Natural killer cell (primary cell): ENCODE measurements at regions not wholly inside any gene's neighbourhood (a gene's known extent, or its start where the extent isn't known, plus 50 kb on each side); places are given as distances from the start of the nearest gene placed in this dataset.

ENCODE experiments used
- ATAC-seq, 3 donors: fragments of 150-1000 bp in 2 of 3; fragments of 200-7000 bp in 1 of 3; cut with Tn5 transposase; 1 replicate in 1 of 3; 2 replicates in 2 of 3; pipeline ENCODE4 v1.10.0; 2021; ENCODE audit warnings: mild to moderate bottlenecking in 2 of 3, moderate library complexity in 2 of 3
- DNase-seq, 2 donors: peaks; one replicate each; pipeline versions ENCODE4 v3.0.0 to v3.0.0-alpha.2; 2013 to 2021; ENCODE audit warnings: mixed read lengths in 1 of 2
- H3K27ac ChIP-seq: one replicate; pipeline ENCODE4 v1.5.1; 2013; ENCODE audit warnings: mild to moderate bottlenecking, low read length
- H3K27me3 ChIP-seq: one replicate; pipeline ENCODE4 v1.6.1; 2013; ENCODE audit warnings: low read length; ENCODE audit not compliant: control insufficient read depth, insufficient read depth
- H3K36me3 ChIP-seq: one replicate; pipeline ENCODE4 v1.6.1; 2013; ENCODE audit warnings: low read length; ENCODE audit not compliant: control insufficient read depth, insufficient read depth
- H3K4me1 ChIP-seq: one replicate; pipeline ENCODE4 v1.6.1; 2013; ENCODE audit warnings: low read length; ENCODE audit not compliant: control insufficient read depth, insufficient read depth
- H3K4me3 ChIP-seq: one replicate; pipeline ENCODE4 v1.5.1; 2013; ENCODE audit warnings: low read length
- H3K9me3 ChIP-seq: one replicate; pipeline ENCODE4 v1.6.1; 2013; ENCODE audit warnings: low read length; ENCODE audit not compliant: control insufficient read depth, insufficient read depth
- H3K27ac Mint-ChIP-seq, 2 donors: one replicate each; pipeline ENCODE4 v1.8.0; 2022; ENCODE audit warnings: mild to moderate bottlenecking in 2 of 2, mixed read lengths in 2 of 2, moderate library complexity in 1 of 2
- H3K27me3 Mint-ChIP-seq, 2 donors: one replicate each; pipeline ENCODE4 v1.8.0; 2022; ENCODE audit warnings: low read depth in 2 of 2, mixed read lengths in 2 of 2
- H3K36me3 Mint-ChIP-seq: one replicate; pipeline ENCODE4 v1.8.0; 2022; ENCODE audit warnings: mixed read lengths
- H3K4me1 Mint-ChIP-seq, 2 donors: one replicate each; pipeline ENCODE4 v1.8.0; 2022; ENCODE audit warnings: mixed read lengths in 2 of 2
- H3K4me3 Mint-ChIP-seq: one replicate; pipeline ENCODE4 v1.8.0; 2022; ENCODE audit warnings: mild to moderate bottlenecking, moderate library complexity, mixed read lengths
- H3K9me3 Mint-ChIP-seq, 2 donors: one replicate each; pipeline ENCODE4 v1.8.0; 2022; ENCODE audit warnings: mixed read lengths in 2 of 2
- CTCF ChIP-seq: fragments of 200-600 bp; IDR thresholded peaks from one replicate; pipeline ENCODE4 v1.8.0; 2022; ENCODE audit warnings: antibody characterized with exemption
- WGBS: methylation state at CpG from one replicate; pipeline ENCODE4 v1.1.7; 2013; ENCODE audit warnings: missing lambda C conversion rate; ENCODE audit not compliant: insufficient coverage; 5-methylcytosine and 5-hydroxymethylcytosine counted together
- intact Hi-C: fragments of 100-400 bp; cut with micrococcal nuclease; formaldehyde crosslinking; loops from one replicate; pipeline ENCODE4 v1.14.2; 2022

GRCh38 chr11:97107604-97108003 lies 717.8 kb downstream of the JRKL start:
- Histone ChIP-seq H3K27ac (no peak overlapping the region), H3K27me3 (no peaks in the 10 kb centered on the region), H3K4me3 (no peak overlapping the region), H3K36me3 (no peaks in the 10 kb centered on the region), H3K9me3 (no peaks in the 10 kb centered on the region), H3K4me1 (no peaks in the 10 kb centered on the region)
- peaks cover 8% of the 10 kb centered on the region for H3K36me3 Mint-ChIP-seq
- ATAC-seq (no peak), DNase-seq (no peak)
- H3K9me3 Mint-ChIP-seq, result peaks cover 8 to 13% of the 10 kb centered on the region in 2 donors
- H3K27ac Mint-ChIP-seq, result no peak overlapping the region
- no peaks in the 10 kb centered on the region for H3K4me1 Mint-ChIP-seq
- no peaks in the 10 kb centered on the region for H3K27me3 Mint-ChIP-seq
- no peak for TF ChIP-seq CTCF
- intact Hi-C loops, result no loop called here
- no peak overlapping the region for H3K4me3 Mint-ChIP-seq

- Mint-ChIP-seq H3K4me3 (no peak overlapping the region), H3K27ac (no peak overlapping the region), H3K4me1 (no peaks in the 10 kb centered on the region), H3K27me3 (no peaks in the 10 kb centered on the region), H3K36me3 (peaks cover 8% of the 10 kb centered on the region), H3K9me3 (peaks cover 4 to 11% of the 10 kb centered on the region in 2 donors)
- no CpG with 5 or more reads among the region's 1 CpG for WGBS
- Histone ChIP-seq H3K9me3 (no peaks in the 10 kb centered on the region), H3K27me3 (no peaks in the 10 kb centered on the region), H3K4me1 (no peaks in the 10 kb centered on the region), H3K36me3 (no peaks in the 10 kb centered on the region), H3K27ac (no peak overlapping the region), H3K4me3 (no peak overlapping the region)
- no peak for TF ChIP-seq CTCF
- ATAC-seq, result no peak
- DNase-seq, result no peak
- intact Hi-C loops, result no loop called here
Observed at GRCh38 chr11:97109078-97109477, 719.3 kb downstream of the JRKL start.

- Histone ChIP-seq H3K9me3 (no peaks in the 10 kb centered on the region), H3K4me1 (no peaks in the 10 kb centered on the region), H3K27ac (no peak overlapping the region), H3K36me3 (no peaks in the 10 kb centered on the region), H3K4me3 (no peak overlapping the region), H3K27me3 (no peaks in the 10 kb centered on the region)
- Mint-ChIP-seq H3K4me3 (no peak overlapping the region), H3K27ac (no peak overlapping the region), H3K4me1 (no peaks in the 10 kb centered on the region), H3K9me3 (peaks cover 4 to 11% of the 10 kb centered on the region in 2 donors), H3K36me3 (peaks cover 8% of the 10 kb centered on the region), H3K27me3 (no peaks in the 10 kb centered on the region)
- TF ChIP-seq CTCF, result no peak
- intact Hi-C loops, result no loop called here
- 70% methylated on average over 4 of the region's 4 CpGs for WGBS
- ATAC-seq (no peak), DNase-seq (no peak)
Observed at GRCh38 chr11:97110376-97110775, 720.6 kb downstream of the JRKL start.

GRCh38 chr11:97111559-97111958 lies 721.7 kb downstream of the JRKL start:
- H3K27me3 Mint-ChIP-seq, result no peaks in the 10 kb centered on the region
- H3K27ac ChIP-seq, result no peak overlapping the region
- H3K4me1 ChIP-seq, result no peaks in the 10 kb centered on the region
- no peak overlapping the region for H3K27ac Mint-ChIP-seq
- ATAC-seq (no peak), DNase-seq (no peak)
- no peaks in the 10 kb centered on the region for H3K9me3 ChIP-seq
- no peak for TF ChIP-seq CTCF
- no peak overlapping the region for H3K4me3 ChIP-seq
- no peaks in the 10 kb centered on the region for H3K4me1 Mint-ChIP-seq
- intact Hi-C loops, result no loop called here
- peaks cover 4 to 11% of the 10 kb centered on the region in 2 donors for H3K9me3 Mint-ChIP-seq
- no peaks in the 10 kb centered on the region for H3K36me3 ChIP-seq
- WGBS, result 95% methylated on average over 11 of the region's 11 CpGs
- no peak overlapping the region for H3K4me3 Mint-ChIP-seq
- no peaks in the 10 kb centered on the region for H3K27me3 ChIP-seq
- peaks cover 8% of the 10 kb centered on the region for H3K36me3 Mint-ChIP-seq
